WTC11 (cell line): ENCODE measurements at regions not wholly inside any gene's neighbourhood (a gene's known extent, or its start where the extent isn't known, plus 50 kb on each side); places are given as distances from the start of the nearest gene placed in this dataset.

ENCODE experiments used
- ATAC-seq: fragments of 200-7000 bp; cut with Tn5 transposase; 2 replicates; pipeline ENCODE4 v1.10.0; 2021; ENCODE audit warnings: mild to moderate bottlenecking, moderate library complexity
- CTCF ChIA-PET: fragments of 300-600 bp; sonication (Branson Sonifier 250); formaldehyde crosslinking; loops from one replicate; lab custom pipeline; 2021; ENCODE audit warnings: antibody characterized with exemption; lab: Charles Lee
- POLR2A ChIA-PET: fragments of 350-600 bp; sonication (Branson Sonifier 250); formaldehyde crosslinking; loops from one replicate; lab custom pipeline; 2021; ENCODE audit warnings: antibody characterized with exemption; lab: Charles Lee
- DNase-seq: peaks from one replicate; pipeline ENCODE4 v3.0.0; 2021; ENCODE audit warnings: low spot score
- H3K27ac Mint-ChIP-seq: 2 replicates; pipeline ENCODE4 v1.8.0; 2021; ENCODE audit warnings: mixed read lengths
- H3K27me3 Mint-ChIP-seq: 2 replicates; pipeline ENCODE4 v1.8.0; 2021; ENCODE audit warnings: low read depth, mild to moderate bottlenecking, moderate library complexity, mixed read lengths
- H3K36me3 Mint-ChIP-seq: 2 replicates; pipeline ENCODE4 v1.8.0; 2021; ENCODE audit warnings: mixed read lengths
- H3K4me1 Mint-ChIP-seq: 2 replicates; pipeline ENCODE4 v1.8.0; 2022; ENCODE audit warnings: mixed read lengths
- H3K4me3 Mint-ChIP-seq: 2 replicates; pipeline ENCODE4 v1.8.0; 2021; ENCODE audit warnings: mild to moderate bottlenecking, moderate library complexity, mixed read lengths
- H3K9me3 Mint-ChIP-seq: 2 replicates; pipeline ENCODE4 v1.8.0; 2021; ENCODE audit warnings: mixed read lengths
- AR ChIP-seq: fragments of 250-450 bp; sonication (Bioruptor Pico); IDR thresholded peaks from 2 replicates; pipeline ENCODE4 v1.9.0; 2021; ENCODE audit warnings: mild to moderate bottlenecking
- ATF1 ChIP-seq: sonication (generic); formaldehyde crosslinking; IDR thresholded peaks from 2 replicates; pipeline ENCODE4 v1.8.1; 2023; ENCODE audit warnings: mild to moderate bottlenecking, moderate library complexity, missing genetic modification reagents
- ATF3 ChIP-seq: sonication (generic); formaldehyde crosslinking; conservative IDR thresholded peaks from 2 replicates; pipeline ENCODE4 v1.8.1; 2022; ENCODE audit warnings: mild to moderate bottlenecking, missing genetic modification reagents
- CBFB ChIP-seq: sonication (generic); formaldehyde crosslinking; IDR thresholded peaks from 2 replicates; pipeline ENCODE4 v1.8.1; 2022; ENCODE audit warnings: mild to moderate bottlenecking, low read depth, missing genetic modification reagents
- E2F1 ChIP-seq: sonication (generic); formaldehyde crosslinking; IDR thresholded peaks from 2 replicates; pipeline ENCODE4 v1.8.0; 2022; ENCODE audit warnings: mild to moderate bottlenecking, missing genetic modification reagents
- ELF4 ChIP-seq: sonication (generic); formaldehyde crosslinking; IDR thresholded peaks from 2 replicates; pipeline ENCODE4 v1.8.1; 2022; ENCODE audit warnings: low read depth, mild to moderate bottlenecking, moderate library complexity, missing genetic modification reagents
- EMX1 ChIP-seq: fragments of 250-450 bp; sonication (Bioruptor Pico); IDR thresholded peaks from 2 replicates; pipeline ENCODE4 v1.8.0; 2021; ENCODE audit warnings: mild to moderate bottlenecking
- JUN ChIP-seq: sonication (generic); formaldehyde crosslinking; IDR thresholded peaks from 2 replicates; pipeline ENCODE4 v1.8.0; 2023; ENCODE audit warnings: mild to moderate bottlenecking, missing genetic modification reagents
- MYBL2 ChIP-seq: sonication (generic); formaldehyde crosslinking; IDR thresholded peaks from 2 replicates; pipeline ENCODE4 v1.8.1; 2023; ENCODE audit warnings: mild to moderate bottlenecking, moderate library complexity, missing genetic modification reagents
- NFATC4 ChIP-seq: fragments of 250-450 bp; sonication (Bioruptor Pico); IDR thresholded peaks from 2 replicates; pipeline ENCODE4 v1.9.0; 2021; ENCODE audit warnings: mild to moderate bottlenecking
- NR3C1 ChIP-seq: sonication (generic); formaldehyde crosslinking; conservative IDR thresholded peaks from 2 replicates; pipeline ENCODE4 v1.8.1; 2023; ENCODE audit warnings: low read depth, mild to moderate bottlenecking, missing genetic modification reagents
- PRRX2 ChIP-seq: fragments of 250-450 bp; sonication (Bioruptor Pico); IDR thresholded peaks from 2 replicates; pipeline ENCODE4 v1.8.0; 2021; ENCODE audit warnings: mild to moderate bottlenecking
- RORB ChIP-seq: fragments of 250-450 bp; sonication (Bioruptor Pico); IDR thresholded peaks from 2 replicates; pipeline ENCODE4 v1.9.0; 2021; ENCODE audit warnings: mild to moderate bottlenecking
- TEAD1 ChIP-seq: sonication (generic); formaldehyde crosslinking; IDR thresholded peaks from 2 replicates; pipeline ENCODE4 v1.8.0; 2022; ENCODE audit warnings: mild to moderate bottlenecking, missing genetic modification reagents
- TEAD4 ChIP-seq: sonication (generic); formaldehyde crosslinking; IDR thresholded peaks from 2 replicates; pipeline ENCODE4 v1.8.0; 2022; ENCODE audit warnings: mild to moderate bottlenecking, missing genetic modification reagents
- ZBTB21 ChIP-seq: sonication (generic); formaldehyde crosslinking; IDR thresholded peaks from 2 replicates; pipeline ENCODE4 v1.8.1; 2023; ENCODE audit warnings: mild to moderate bottlenecking, missing genetic modification reagents, borderline replicate concordance
- ZBTB43 ChIP-seq: sonication (generic); formaldehyde crosslinking; IDR thresholded peaks from 2 replicates; pipeline ENCODE4 v1.8.1; 2023; ENCODE audit warnings: mild to moderate bottlenecking, missing genetic modification reagents
- ZNF138 ChIP-seq: sonication (generic); formaldehyde crosslinking; conservative IDR thresholded peaks from 2 replicates; pipeline ENCODE4 v1.8.1; 2022; ENCODE audit warnings: mild to moderate bottlenecking, moderate library complexity, missing genetic modification reagents
- ZNF219 ChIP-seq: sonication (generic); formaldehyde crosslinking; IDR thresholded peaks from 2 replicates; pipeline ENCODE4 v1.8.0; 2023; ENCODE audit warnings: missing genetic modification reagents, mild to moderate bottlenecking, borderline replicate concordance
- ZNF317 ChIP-seq: sonication (generic); formaldehyde crosslinking; IDR thresholded peaks from 2 replicates; pipeline ENCODE4 v1.8.1; 2023; ENCODE audit warnings: low read depth, mild to moderate bottlenecking, moderate library complexity, missing genetic modification reagents, borderline replicate concordance
- TF ChIP-seq, protein P1 (sequence below): sonication (generic); formaldehyde crosslinking; IDR thresholded peaks from 2 replicates; pipeline ENCODE4 v1.8.1; 2022; ENCODE audit warnings: low read depth, missing genetic modification reagents, borderline replicate concordance
- TF ChIP-seq, protein P2 (sequence below): sonication (generic); formaldehyde crosslinking; IDR thresholded peaks from 2 replicates; pipeline ENCODE4 v1.8.0; 2022; ENCODE audit warnings: mild to moderate bottlenecking, missing genetic modification reagents
- TF ChIP-seq, protein P3 (sequence below): sonication (generic); formaldehyde crosslinking; IDR thresholded peaks from 2 replicates; pipeline ENCODE4 v1.8.1; 2023; ENCODE audit warnings: mild to moderate bottlenecking, missing genetic modification reagents, moderate library complexity

- no peak overlapping the region for H3K4me3 Mint-ChIP-seq
- no peaks in the 10 kb centered on the region for H3K9me3 Mint-ChIP-seq
- ATAC-seq (no peak), DNase-seq (no peak)
- H3K27me3 Mint-ChIP-seq: no peaks in the 10 kb centered on the region; the same call in 1 of the 2 replicates
- H3K4me1 Mint-ChIP-seq: peaks cover 6% of the 10 kb centered on the region
- CTCF ChIA-PET: no interaction called here
- no peak overlapping the region; the same call in 1 of the 2 replicates for H3K27ac Mint-ChIP-seq
- no peaks in the 10 kb centered on the region for H3K36me3 Mint-ChIP-seq
- POLR2A ChIA-PET: no interaction called here
- no peak for TF ChIP-seq NR3C1 (CRISPR knock-in tag)
- no peak for TF ChIP-seq ZNF219
- TF ChIP-seq ZNF138 (CRISPR knock-in tag): no peak
- TF ChIP-seq, protein P1, sequence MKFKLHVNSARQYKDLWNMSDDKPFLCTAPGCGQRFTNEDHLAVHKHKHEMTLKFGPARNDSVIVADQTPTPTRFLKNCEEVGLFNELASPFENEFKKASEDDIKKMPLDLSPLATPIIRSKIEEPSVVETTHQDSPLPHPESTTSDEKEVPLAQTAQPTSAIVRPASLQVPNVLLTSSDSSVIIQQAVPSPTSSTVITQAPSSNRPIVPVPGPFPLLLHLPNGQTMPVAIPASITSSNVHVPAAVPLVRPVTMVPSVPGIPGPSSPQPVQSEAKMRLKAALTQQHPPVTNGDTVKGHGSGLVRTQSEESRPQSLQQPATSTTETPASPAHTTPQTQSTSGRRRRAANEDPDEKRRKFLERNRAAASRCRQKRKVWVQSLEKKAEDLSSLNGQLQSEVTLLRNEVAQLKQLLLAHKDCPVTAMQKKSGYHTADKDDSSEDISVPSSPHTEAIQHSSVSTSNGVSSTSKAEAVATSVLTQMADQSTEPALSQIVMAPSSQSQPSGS: no peak
- no peak for TF ChIP-seq TEAD1 (CRISPR knock-in tag)
- TF ChIP-seq JUN (CRISPR knock-in tag): no peak
These were observed 1267.9 kb downstream of the BRD1 start for GRCh38 chr22:48559647-48560388.

- ChIA-PET CTCF (no interaction called here), POLR2A (no interaction called here)
- Mint-ChIP-seq H3K4me1 (peaks cover 8% of the 10 kb centered on the region), H3K9me3 (no peaks in the 10 kb centered on the region), H3K27me3 (no peaks in the 10 kb centered on the region; the same call in 1 of the 2 replicates), H3K27ac (no peak overlapping the region), H3K4me3 (no peak overlapping the region), H3K36me3 (no peaks in the 10 kb centered on the region)
- ATAC-seq (no peak), DNase-seq (no peak)
- TF ChIP-seq E2F1 (CRISPR knock-in tag): no peak
- TF ChIP-seq NFATC4 (CRISPR knock-in tag): no peak
- TF ChIP-seq CBFB (CRISPR knock-in tag): no peak
- no peak for TF ChIP-seq MYBL2 (CRISPR knock-in tag)
- TF ChIP-seq AR (CRISPR knock-in tag): no peak
- TF ChIP-seq ATF1 (CRISPR knock-in tag): no peak
- TF ChIP-seq ATF3 (CRISPR knock-in tag): no peak
- no peak for TF ChIP-seq JUN (CRISPR knock-in tag)
These were observed 1268.9 kb downstream of the BRD1 start for GRCh38 chr22:48558606-48559402.

DNA sequence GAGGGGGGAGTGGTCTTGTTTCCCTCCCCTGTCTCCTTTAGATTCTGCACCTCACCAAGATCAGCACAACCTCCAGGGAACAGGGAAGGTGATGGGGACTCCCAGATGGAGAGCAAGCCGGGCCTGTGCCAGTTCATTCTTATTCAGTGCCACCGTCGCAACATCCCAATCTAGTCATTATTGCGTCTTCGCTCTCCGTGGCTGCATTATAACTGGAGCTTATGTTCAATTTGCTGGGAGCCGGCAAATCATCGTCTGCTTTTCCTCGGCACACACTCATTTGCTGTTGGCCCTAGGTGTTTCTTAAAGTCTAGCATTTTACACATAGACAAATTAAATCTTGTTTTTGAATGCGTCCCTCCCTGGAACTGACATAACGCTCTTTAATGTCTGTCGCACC is 1269.7 kb downstream of the BRD1 start:
- POLR2A ChIA-PET: no interaction called here
- ATAC-seq (no peak), DNase-seq (no peak)
- no peak overlapping the region for H3K4me3 Mint-ChIP-seq
- no peaks in the 10 kb centered on the region for H3K36me3 Mint-ChIP-seq
- H3K9me3 Mint-ChIP-seq: no peaks in the 10 kb centered on the region
- CTCF ChIA-PET: no interaction called here
- no peaks in the 10 kb centered on the region; the same call in 1 of the 2 replicates for H3K27me3 Mint-ChIP-seq
- peaks cover 8% of the 10 kb centered on the region for H3K4me1 Mint-ChIP-seq
- no peak overlapping the region for H3K27ac Mint-ChIP-seq
- TF ChIP-seq, protein P2, sequence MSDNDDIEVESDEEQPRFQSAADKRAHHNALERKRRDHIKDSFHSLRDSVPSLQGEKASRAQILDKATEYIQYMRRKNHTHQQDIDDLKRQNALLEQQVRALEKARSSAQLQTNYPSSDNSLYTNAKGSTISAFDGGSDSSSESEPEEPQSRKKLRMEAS (CRISPR knock-in tag): no peak
- TF ChIP-seq ZNF317 (CRISPR knock-in tag): no peak
- TF ChIP-seq, protein P3, sequence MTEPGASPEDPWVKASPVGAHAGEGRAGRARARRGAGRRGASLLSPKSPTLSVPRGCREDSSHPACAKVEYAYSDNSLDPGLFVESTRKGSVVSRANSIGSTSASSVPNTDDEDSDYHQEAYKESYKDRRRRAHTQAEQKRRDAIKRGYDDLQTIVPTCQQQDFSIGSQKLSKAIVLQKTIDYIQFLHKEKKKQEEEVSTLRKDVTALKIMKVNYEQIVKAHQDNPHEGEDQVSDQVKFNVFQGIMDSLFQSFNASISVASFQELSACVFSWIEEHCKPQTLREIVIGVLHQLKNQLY (CRISPR knock-in tag): no peak
- TF ChIP-seq ZBTB43: no peak
- TF ChIP-seq EMX1: no peak
- no peak for TF ChIP-seq PRRX2 (CRISPR knock-in tag)
- TF ChIP-seq ELF4 (CRISPR knock-in tag): no peak
- no peak for TF ChIP-seq TEAD4 (CRISPR knock-in tag)
- no peak for TF ChIP-seq ZBTB21
- no peak for TF ChIP-seq RORB (CRISPR knock-in tag)
- TF ChIP-seq ZNF138 (CRISPR knock-in tag): no peak
